ENCODE measurements at regions not wholly inside any gene's neighbourhood (a gene's known extent, or its start where the extent isn't known, plus 50 kb on each side); places are given as distances from the start of the nearest gene placed in this dataset.

DNA sequence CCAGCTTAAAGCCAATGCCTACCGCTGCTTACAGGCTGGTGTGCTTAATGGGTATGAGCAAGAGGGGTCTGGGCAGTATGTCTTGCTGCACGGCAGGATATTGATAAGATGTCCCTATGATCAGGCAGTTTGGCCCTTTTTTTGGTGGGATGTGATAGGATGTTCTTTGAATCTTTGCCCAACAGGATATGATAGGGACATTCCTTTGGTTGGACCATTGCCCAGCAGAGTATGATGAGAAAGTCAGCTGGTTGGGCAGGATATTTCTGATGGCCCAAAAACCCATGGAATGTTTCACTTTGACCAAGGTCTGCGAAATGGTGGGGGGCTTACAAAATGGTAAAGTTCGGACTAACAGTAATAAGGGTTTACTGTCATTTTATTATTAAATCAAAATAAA is 1060.6 kb downstream of the STIM2 start:
- no peak for TF ChIP-seq CTCF (IDR thresholded peaks at IDR 0.05)
- no peak for TF ChIP-seq POLR2A (IDR thresholded peaks at IDR 0.05)

Data from body of pancreas (tissue), 4 donors.